ENCODE measurements at regions not wholly inside any gene's neighbourhood (a gene's known extent, or its start where the extent isn't known, plus 50 kb on each side); places are given as distances from the start of the nearest gene placed in this dataset.

GRCh38 chr11:116452461-116452860 lies 320.3 kb downstream of the BUD13 start (continued):
- TF ChIP-seq, protein P1, sequence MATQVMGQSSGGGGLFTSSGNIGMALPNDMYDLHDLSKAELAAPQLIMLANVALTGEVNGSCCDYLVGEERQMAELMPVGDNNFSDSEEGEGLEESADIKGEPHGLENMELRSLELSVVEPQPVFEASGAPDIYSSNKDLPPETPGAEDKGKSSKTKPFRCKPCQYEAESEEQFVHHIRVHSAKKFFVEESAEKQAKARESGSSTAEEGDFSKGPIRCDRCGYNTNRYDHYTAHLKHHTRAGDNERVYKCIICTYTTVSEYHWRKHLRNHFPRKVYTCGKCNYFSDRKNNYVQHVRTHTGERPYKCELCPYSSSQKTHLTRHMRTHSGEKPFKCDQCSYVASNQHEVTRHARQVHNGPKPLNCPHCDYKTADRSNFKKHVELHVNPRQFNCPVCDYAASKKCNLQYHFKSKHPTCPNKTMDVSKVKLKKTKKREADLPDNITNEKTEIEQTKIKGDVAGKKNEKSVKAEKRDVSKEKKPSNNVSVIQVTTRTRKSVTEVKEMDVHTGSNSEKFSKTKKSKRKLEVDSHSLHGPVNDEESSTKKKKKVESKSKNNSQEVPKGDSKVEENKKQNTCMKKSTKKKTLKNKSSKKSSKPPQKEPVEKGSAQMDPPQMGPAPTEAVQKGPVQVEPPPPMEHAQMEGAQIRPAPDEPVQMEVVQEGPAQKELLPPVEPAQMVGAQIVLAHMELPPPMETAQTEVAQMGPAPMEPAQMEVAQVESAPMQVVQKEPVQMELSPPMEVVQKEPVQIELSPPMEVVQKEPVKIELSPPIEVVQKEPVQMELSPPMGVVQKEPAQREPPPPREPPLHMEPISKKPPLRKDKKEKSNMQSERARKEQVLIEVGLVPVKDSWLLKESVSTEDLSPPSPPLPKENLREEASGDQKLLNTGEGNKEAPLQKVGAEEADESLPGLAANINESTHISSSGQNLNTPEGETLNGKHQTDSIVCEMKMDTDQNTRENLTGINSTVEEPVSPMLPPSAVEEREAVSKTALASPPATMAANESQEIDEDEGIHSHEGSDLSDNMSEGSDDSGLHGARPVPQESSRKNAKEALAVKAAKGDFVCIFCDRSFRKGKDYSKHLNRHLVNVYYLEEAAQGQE (IDR thresholded peaks at IDR 0.05; ENCODE audit: unreplicated experiment): no peak
- TF ChIP-seq ZNF114 (CRISPR knock-in tag; IDR thresholded peaks at IDR 0.05): no peak
- no peak for TF ChIP-seq ZNF331 (CRISPR knock-in tag; IDR thresholded peaks at IDR 0.05; ENCODE audit: low read depth)

GRCh38 chr11:116449522-116449921 lies 323.3 kb downstream of the BUD13 start:
- H3K4me1 Mint-ChIP-seq: peaks cover 29% of the 10 kb centered on the region
- no peak for TF ChIP-seq ZNF462 (CRISPR knock-in tag; IDR thresholded peaks at IDR 0.05)
- no peak for TF ChIP-seq POLR2AphosphoS5 (IDR thresholded peaks at IDR 0.05; ENCODE audit: low read depth)
- TF ChIP-seq STAT1 (IDR thresholded peaks at IDR 0.05; ENCODE audit: unreplicated experiment): no peak
- TF ChIP-seq, protein P2, sequence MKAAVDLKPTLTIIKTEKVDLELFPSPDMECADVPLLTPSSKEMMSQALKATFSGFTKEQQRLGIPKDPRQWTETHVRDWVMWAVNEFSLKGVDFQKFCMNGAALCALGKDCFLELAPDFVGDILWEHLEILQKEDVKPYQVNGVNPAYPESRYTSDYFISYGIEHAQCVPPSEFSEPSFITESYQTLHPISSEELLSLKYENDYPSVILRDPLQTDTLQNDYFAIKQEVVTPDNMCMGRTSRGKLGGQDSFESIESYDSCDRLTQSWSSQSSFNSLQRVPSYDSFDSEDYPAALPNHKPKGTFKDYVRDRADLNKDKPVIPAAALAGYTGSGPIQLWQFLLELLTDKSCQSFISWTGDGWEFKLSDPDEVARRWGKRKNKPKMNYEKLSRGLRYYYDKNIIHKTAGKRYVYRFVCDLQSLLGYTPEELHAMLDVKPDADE (IDR thresholded peaks at IDR 0.05): no peak
- H3K79me2 ChIP-seq (replicated peaks; ENCODE audit: insufficient read depth): no peaks in the 10 kb centered on the region
- no peak overlapping the region for H3K27ac Mint-ChIP-seq
- H3F3A ChIP-seq (replicated peaks; ENCODE audit: low read depth): peaks cover 5% of the 10 kb centered on the region; the same call in 1 of the 2 replicates
- no peaks in the 10 kb centered on the region for H3K27me3 ChIP-seq (ENCODE audit: insufficient read depth)
- no peaks in the 10 kb centered on the region for H4K20me1 ChIP-seq (replicated peaks; ENCODE audit: insufficient read depth)
- peaks cover 8% of the 10 kb centered on the region for H3K27me3 Mint-ChIP-seq (ENCODE audit: insufficient read depth, low read depth, poor library complexity)
- no peak overlapping the region for H3K4me2 ChIP-seq
- no peak overlapping the region for H2AFZ ChIP-seq
- no peak overlapping the region for H3K27ac ChIP-seq (ENCODE audit: low read depth)
- H3K36me3 Mint-ChIP-seq (ENCODE audit: low read depth): peaks cover 39% of the 10 kb centered on the region
- peaks cover 5% of the 10 kb centered on the region for H3K36me3 ChIP-seq (ENCODE audit: insufficient read depth)
- 0 out of 2 replicates have a peak, but pooled peaks cover 2% of the 10 kb centered on the region for H3K9me2 ChIP-seq (ENCODE audit: insufficient read depth)
- H3K9me3 Mint-ChIP-seq: peaks cover 37% of the 10 kb centered on the region
- DNase-seq (ENCODE audit: low spot score): no peak
- no peak overlapping the region for H3K4me3 ChIP-seq
- H3K4me1 ChIP-seq (ENCODE audit: insufficient read depth): peaks cover 28% of the 10 kb centered on the region
- no peak overlapping the region for H3K4me3 Mint-ChIP-seq
- ATAC-seq: no peak
